Right atrium auricular region (tissue), 2 donors: ENCODE measurements at regions not wholly inside any gene's neighbourhood (a gene's known extent, or its start where the extent isn't known, plus 50 kb on each side); places are given as distances from the start of the nearest gene placed in this dataset.

Experiments
- DNase-seq: peaks from one replicate; pipeline ENCODE4 v3.0.0-alpha.2; 2019; ENCODE audit warnings: low spot score
- H3K27ac ChIP-seq, 2 donors: fragments of 200-600 bp; sonication (generic); 1 replicate in 1 of 2; 2 replicates in 1 of 2; pipeline ENCODE4 v1.5.1; 2016 to 2019
- H3K27me3 ChIP-seq, 2 donors: fragments of 200-600 bp; sonication (generic); one replicate each; pipeline versions ENCODE4 v1.5.1 to v1.6.0; 2017 to 2019
- H3K36me3 ChIP-seq: fragments of 200-600 bp; sonication (generic); one replicate; pipeline ENCODE4 v1.5.1; 2016
- H3K4me1 ChIP-seq, 2 donors: fragments of 200-600 bp; sonication (generic); one replicate each; pipeline versions ENCODE4 v1.5.1 to v1.6.0; 2017 to 2019
- H3K4me3 ChIP-seq, 2 donors: fragments of 200-600 bp; sonication (generic); 1 replicate in 1 of 2; 2 replicates in 1 of 2; pipeline ENCODE4 v1.5.1; 2017 to 2019; ENCODE audit warnings: mild to moderate bottlenecking in 1 of 2, moderate library complexity in 1 of 2
- H3K9me3 ChIP-seq, 2 donors: fragments of 200-600 bp; sonication (generic); one replicate each; pipeline ENCODE4 v1.5.1; 2019
- TF ChIP-seq, protein P1 (sequence below), 2 donors: fragments of 200-600 bp; sonication (generic); IDR thresholded peaks; one replicate each; pipeline ENCODE4 v1.5.1; 2019; ENCODE audit warnings: antibody characterized with exemption in 2 of 2

DNA sequence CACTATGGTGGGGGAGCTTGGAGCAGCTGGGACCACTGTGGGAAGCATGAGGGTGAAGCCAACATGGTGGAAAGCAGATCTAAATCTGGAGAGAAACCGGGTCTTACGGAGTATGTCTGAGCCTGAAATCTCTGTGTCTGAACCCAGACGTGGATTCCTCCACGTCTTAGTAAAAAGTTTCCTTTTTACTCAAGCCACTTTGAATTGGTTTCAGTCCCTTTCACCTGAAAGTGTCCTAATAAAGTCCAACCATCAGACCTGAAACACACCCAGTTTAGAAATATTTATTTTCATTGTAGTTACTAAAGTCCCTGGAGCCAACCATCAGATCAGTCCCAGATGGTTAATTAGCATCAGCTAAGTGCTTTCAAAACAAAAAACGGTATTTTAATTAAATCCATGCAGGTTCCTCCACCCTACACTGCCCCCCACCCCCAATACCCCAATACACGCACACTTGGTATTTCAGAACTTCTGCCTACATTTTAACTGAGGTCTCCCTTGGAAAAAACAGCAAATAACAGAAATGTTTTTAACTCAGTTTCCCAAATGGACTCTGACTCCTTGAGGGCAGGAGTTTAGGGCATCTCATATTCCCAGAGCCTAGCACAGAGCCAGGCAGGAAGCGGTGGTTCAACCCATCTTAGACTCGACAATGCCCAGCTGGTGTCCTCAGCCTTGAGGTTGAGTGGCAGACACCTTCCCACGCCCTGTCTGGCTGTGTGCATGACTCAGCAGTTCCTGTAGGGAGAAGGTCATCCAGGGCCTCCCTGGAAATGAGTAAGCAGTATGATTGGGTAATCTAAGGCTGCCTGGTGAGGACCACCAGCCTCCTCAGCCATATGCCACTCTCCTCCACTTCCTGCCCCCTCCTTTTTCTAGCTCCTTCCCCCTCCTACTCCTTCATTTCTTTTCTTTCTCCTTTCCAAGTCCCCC lies 175.8 kb downstream of the TTC8 start:
- no peak overlapping the region for H3K4me3 ChIP-seq
- H3K27me3 ChIP-seq: no peaks in the 10 kb centered on the region
- no peak overlapping the region for H3K27ac ChIP-seq
- DNase-seq: no peak
- TF ChIP-seq, protein P1, sequence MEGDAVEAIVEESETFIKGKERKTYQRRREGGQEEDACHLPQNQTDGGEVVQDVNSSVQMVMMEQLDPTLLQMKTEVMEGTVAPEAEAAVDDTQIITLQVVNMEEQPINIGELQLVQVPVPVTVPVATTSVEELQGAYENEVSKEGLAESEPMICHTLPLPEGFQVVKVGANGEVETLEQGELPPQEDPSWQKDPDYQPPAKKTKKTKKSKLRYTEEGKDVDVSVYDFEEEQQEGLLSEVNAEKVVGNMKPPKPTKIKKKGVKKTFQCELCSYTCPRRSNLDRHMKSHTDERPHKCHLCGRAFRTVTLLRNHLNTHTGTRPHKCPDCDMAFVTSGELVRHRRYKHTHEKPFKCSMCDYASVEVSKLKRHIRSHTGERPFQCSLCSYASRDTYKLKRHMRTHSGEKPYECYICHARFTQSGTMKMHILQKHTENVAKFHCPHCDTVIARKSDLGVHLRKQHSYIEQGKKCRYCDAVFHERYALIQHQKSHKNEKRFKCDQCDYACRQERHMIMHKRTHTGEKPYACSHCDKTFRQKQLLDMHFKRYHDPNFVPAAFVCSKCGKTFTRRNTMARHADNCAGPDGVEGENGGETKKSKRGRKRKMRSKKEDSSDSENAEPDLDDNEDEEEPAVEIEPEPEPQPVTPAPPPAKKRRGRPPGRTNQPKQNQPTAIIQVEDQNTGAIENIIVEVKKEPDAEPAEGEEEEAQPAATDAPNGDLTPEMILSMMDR (IDR thresholded peaks at IDR 0.05): no peak
- no peaks in the 10 kb centered on the region for H3K36me3 ChIP-seq
- no peaks in the 10 kb centered on the region for H3K9me3 ChIP-seq
- no peaks in the 10 kb centered on the region for H3K4me1 ChIP-seq

DNA sequence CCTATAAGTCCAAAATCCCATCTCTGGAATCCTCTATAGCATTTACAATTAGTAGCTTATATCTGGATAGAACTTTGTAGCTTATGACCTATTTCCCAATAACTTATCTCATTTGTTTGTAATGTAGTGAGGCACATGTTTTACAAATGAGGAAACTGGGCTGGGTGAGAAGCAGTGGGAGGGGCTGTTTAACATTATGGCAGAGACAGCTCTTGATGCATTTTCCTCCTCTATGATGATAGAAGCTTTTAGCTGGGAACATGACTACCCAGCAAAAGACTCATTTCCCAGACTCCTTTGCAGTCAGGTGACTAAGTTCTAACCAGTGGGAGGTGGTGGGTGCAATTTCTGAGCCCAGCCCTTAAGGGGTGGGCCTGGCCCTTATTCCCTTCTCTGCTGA lies 179.7 kb downstream of the TTC8 start:
- H3K27me3 ChIP-seq: no peaks in the 10 kb centered on the region
- H3K27ac ChIP-seq: no peak overlapping the region
- no peaks in the 10 kb centered on the region for H3K4me1 ChIP-seq
- no peaks in the 10 kb centered on the region for H3K9me3 ChIP-seq
- no peak for DNase-seq
- H3K36me3 ChIP-seq: no peaks in the 10 kb centered on the region
- no peak overlapping the region for H3K4me3 ChIP-seq
- TF ChIP-seq, protein P1 (IDR thresholded peaks at IDR 0.05): no peak

DNA sequence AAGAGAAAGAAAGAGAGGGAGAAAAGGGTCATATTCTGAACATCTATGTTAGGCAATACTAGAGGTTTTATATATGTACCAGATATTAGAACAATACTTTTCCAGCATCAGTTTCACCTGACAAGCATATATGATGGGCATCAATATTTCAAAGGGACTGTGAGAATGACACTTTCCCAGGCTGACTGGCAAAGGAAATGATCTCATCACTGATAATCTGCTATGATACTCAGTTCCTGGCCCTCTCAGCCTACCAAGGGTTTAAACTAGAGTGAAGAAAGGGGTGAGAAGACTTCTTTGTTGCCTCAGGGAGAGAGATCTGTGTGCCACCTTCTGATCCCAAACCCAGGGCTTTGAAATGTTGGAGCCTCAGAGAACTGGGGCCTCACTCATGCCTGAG lies 183.5 kb downstream of the TTC8 start:
- TF ChIP-seq, protein P1 (IDR thresholded peaks at IDR 0.05): no peak
- no peak overlapping the region for H3K27ac ChIP-seq
- H3K4me3 ChIP-seq: no peak overlapping the region
- no peaks in the 10 kb centered on the region for H3K4me1 ChIP-seq
- no peak for DNase-seq
- no peaks in the 10 kb centered on the region for H3K27me3 ChIP-seq
- no peaks in the 10 kb centered on the region for H3K9me3 ChIP-seq
- no peaks in the 10 kb centered on the region for H3K36me3 ChIP-seq

DNA sequence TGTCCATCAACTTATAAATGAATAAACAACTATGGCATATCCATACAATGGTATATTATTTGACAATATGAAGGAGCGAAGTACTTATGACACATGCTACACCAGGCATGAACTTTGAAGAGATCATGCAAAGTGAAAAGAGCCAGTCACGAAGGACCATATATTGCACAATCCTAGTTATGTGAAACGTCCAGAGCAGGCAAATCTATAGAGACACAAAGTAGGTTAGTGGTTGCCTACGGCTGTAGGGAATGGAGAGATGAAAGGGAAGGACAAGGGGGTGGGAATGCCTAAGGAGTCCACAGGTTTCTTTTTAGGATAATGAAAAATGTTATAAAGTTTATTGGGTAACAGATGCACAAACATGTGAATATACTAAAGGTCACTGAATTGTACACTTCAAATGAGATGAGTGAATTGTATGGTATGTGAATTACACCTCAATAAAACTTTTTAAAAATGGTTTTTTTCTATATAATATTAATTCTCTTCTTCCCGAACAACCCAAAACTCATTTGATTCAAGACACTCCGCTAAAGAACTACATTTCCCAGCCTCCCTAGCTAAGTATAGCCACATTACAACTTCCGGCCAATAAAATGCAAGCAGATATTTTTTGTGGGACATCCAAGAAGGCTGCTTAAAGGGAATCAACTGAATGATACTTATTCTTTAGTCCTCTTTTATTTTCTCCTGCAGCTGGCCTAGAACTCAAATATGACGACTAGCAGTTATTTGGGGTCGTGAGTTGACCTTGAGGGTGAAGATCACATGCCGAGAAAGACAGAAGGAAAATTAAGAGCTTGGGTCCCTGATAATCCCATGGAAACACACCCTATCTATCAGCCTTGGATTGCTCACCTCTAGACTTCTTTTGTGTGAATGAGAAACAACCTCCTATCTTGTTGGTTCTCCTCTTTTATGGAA lies 187.2 kb downstream of the TTC8 start:
- Histone ChIP-seq H3K36me3 (no peaks in the 10 kb centered on the region), H3K9me3 (no peaks in the 10 kb centered on the region), H3K27ac (no peak overlapping the region), H3K4me1 (no peaks in the 10 kb centered on the region), H3K4me3 (no peak overlapping the region), H3K27me3 (no peaks in the 10 kb centered on the region)
- TF ChIP-seq, protein P1 (IDR thresholded peaks at IDR 0.05): no peak
- no peak for DNase-seq

DNA sequence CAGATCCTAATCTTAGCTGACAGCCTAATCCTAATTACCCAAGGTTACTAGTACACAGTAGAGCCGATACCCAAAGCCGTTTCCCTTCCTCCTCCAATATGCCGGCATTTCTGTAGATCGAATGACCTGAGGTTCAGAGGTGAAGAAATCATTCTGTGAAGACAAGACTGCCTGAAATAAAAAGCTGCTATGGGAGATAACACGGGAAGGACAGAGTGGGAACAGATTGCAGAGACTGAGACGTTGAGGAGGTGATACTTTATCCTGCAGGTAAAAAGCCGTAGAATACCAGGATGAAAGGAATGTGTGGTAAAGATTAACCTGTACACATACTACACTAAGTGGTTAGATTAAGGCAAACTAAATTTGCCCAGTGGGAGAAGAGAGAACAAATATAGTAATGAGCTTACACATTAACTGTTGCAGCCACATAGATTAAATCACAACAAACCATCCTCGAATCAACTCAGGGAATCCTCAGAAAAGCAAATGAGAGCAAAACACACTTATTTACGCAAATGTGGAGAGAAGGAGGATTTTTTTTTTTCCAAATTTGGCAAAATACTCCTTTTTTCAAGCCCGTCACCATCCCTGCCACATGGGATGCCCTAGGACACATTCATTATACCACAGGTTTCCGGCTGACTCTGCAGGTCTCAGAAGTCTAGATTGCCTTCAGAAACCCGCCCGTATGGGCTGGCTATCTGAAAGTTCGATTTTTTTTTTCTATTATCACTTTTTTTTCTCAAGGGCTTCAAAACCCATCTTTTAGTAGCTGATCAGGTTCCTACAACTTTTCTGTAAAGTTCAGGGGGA lies 188.0 kb downstream of the TTC8 start:
- H3K4me3 ChIP-seq: no peak overlapping the region
- H3K27ac ChIP-seq: no peak overlapping the region
- H3K4me1 ChIP-seq: no peaks in the 10 kb centered on the region
- TF ChIP-seq, protein P1 (IDR thresholded peaks at IDR 0.05): no peak
- H3K27me3 ChIP-seq: no peaks in the 10 kb centered on the region
- no peaks in the 10 kb centered on the region for H3K36me3 ChIP-seq
- DNase-seq: no peak
- no peaks in the 10 kb centered on the region for H3K9me3 ChIP-seq
